IPS-18a (cell line): ENCODE measurements at regions not wholly inside any gene's neighbourhood (a gene's known extent, or its start where the extent isn't known, plus 50 kb on each side); places are given as distances from the start of the nearest gene placed in this dataset.

Experiments used
- H3K27ac ChIP-seq: one replicate; pipeline ENCODE4 v1.5.1; 2013; ENCODE audit warnings: low read length
- H3K27me3 ChIP-seq: one replicate; pipeline ENCODE4 v1.6.1; 2013; ENCODE audit warnings: mild to moderate bottlenecking, low read length; ENCODE audit not compliant: control insufficient read depth, insufficient read depth
- H3K36me3 ChIP-seq: one replicate; pipeline ENCODE4 v1.6.1; 2013; ENCODE audit warnings: low read depth, low read length; ENCODE audit not compliant: control insufficient read depth
- H3K4me1 ChIP-seq: one replicate; pipeline ENCODE4 v1.6.1; 2013; ENCODE audit warnings: low read depth, low read length; ENCODE audit not compliant: control insufficient read depth
- H3K4me3 ChIP-seq: one replicate; pipeline ENCODE4 v1.5.1; 2013; ENCODE audit warnings: low read length
- H3K9ac ChIP-seq: one replicate; pipeline ENCODE4 v1.6.1; 2013; ENCODE audit warnings: mild to moderate bottlenecking, low read length, moderate library complexity
- H3K9me3 ChIP-seq: one replicate; pipeline ENCODE4 v1.6.1; 2013; ENCODE audit warnings: low read depth, low read length; ENCODE audit not compliant: control insufficient read depth

DNA sequence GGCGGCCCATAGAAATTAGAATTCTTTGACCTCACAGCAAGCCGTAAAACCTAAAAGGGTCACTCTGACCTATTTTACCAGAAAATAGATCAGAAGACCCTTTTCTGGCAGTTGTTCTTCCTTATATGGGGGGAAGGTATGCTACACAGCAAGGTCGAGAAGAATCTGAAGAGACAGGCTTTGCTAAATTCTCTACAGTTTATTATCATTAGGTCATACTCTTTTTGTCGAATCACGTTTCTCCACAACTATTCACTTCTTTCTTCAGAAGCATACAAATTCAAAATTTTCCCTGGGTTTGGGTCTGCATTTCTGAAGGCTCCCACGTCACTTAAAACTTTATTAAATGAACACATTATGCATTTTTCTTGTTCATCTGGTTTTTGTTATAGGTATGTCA lies 229.5 kb upstream of the GRM7 start:
- Histone ChIP-seq H3K27me3 (no peaks in the 10 kb centered on the region), H3K4me3 (no peak overlapping the region), H3K36me3 (no peaks in the 10 kb centered on the region), H3K27ac (no peak overlapping the region), H3K4me1 (no peaks in the 10 kb centered on the region), H3K9me3 (no peaks in the 10 kb centered on the region), H3K9ac (no peak overlapping the region)

DNA sequence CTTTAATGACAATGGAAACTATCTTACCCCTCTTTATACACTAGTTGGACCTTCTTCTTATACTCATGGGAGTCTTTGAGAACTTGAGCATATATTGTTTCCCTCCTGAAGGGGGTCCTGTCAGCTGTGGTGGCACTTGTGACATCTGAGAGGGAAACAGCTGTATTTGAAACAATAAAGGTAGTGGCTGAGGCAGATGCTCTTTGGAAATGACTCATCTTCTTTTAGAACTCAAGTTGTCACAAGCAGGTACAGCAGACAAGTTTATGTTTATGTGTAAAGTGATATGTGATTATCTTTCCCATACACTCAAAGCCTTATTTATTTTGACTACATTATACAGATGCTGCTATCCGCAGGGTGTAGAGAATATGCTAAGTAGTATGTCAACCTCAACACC lies 220.0 kb upstream of the GRM7 start:
- Histone ChIP-seq H3K4me1 (no peaks in the 10 kb centered on the region), H3K27ac (no peak overlapping the region), H3K9me3 (no peaks in the 10 kb centered on the region), H3K36me3 (no peaks in the 10 kb centered on the region), H3K9ac (no peak overlapping the region), H3K4me3 (no peak overlapping the region), H3K27me3 (no peaks in the 10 kb centered on the region)

DNA sequence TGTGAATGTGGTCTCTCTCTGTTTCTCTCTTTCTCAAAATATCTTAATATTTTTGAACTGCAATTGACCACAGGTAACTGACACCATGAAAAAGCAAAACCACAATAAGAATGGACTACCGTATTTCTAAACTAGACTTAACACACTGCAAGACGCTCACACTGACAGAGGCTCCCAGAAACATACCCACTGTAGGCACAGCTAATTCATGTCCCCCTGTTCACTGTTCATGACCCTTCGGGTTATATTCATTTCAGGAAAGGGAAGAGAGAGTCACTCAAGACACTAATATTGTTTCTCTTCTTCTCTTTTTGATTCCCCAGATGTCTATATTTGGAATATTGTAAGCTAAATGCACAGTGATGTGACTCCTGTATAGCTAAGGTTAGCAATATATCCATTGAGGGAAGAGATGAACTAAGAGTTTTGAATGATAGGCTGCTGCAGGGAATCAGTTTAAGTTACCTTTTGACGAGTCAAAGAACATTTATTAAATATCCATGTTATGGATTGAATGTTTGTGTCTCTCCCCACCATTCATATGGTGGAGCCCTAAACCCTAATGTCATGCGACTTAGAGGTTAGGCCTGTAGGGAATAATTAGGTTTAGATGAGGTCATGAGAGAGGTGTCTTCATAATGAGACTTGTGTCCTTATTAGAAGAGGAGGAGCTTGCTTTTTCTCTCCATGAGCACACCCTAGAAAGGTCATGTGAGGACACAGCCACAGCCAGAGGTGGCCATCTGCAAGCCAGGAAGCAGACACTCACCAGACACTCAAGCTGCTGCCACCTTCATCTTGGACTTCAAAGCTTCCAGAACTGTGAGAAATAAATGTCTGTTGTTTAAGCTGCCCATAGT lies 216.6 kb upstream of the GRM7 start:
- Histone ChIP-seq H3K36me3 (no peaks in the 10 kb centered on the region), H3K27me3 (no peaks in the 10 kb centered on the region), H3K9me3 (no peaks in the 10 kb centered on the region), H3K4me3 (no peak overlapping the region), H3K4me1 (peaks cover 7% of the 10 kb centered on the region), H3K9ac (no peak overlapping the region), H3K27ac (no peak overlapping the region)

DNA sequence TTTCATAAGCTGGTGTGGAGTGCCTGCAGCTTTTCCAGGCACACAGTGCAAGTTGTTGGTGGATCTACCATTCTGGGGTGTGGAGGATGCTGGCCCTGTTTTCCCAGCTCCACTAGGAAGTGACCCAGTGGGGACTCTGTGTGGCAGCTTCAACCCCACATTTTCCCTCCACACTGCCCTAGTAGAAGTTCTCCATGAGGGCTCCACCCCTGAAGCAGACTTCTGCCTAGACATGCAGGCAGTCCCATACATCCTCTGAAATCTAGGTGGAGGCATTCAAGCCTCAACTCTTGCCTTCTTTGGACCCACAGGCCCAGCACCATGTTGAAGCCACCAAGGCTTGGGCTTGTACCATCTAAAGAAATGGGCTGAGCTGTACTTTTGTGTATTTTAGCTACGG lies 206.2 kb upstream of the GRM7 start:
- no peaks in the 10 kb centered on the region for H3K4me1 ChIP-seq
- no peak overlapping the region for H3K9ac ChIP-seq
- H3K4me3 ChIP-seq: no peak overlapping the region
- no peak overlapping the region for H3K27ac ChIP-seq
- H3K9me3 ChIP-seq: no peaks in the 10 kb centered on the region
- no peaks in the 10 kb centered on the region for H3K36me3 ChIP-seq
- no peaks in the 10 kb centered on the region for H3K27me3 ChIP-seq

DNA sequence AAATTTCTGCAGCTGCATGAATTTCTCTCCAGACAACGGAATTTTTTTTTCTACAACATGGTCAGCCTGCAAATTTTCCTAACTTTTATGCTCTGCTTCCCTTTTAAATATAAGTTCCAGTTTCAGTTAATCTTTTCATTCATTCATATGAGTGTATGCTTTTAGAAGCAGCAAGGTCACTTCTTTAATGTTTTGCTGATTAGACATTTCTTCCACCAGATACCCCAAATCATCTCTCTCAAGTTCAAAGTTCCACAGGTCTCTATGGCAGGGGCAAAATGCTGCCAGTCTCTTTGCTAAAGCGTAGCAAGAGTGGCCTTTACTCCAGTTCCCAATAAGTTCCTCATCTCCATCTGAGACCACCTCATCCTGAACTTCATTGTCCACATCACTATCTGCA lies 205.6 kb upstream of the GRM7 start:
- H3K4me1 ChIP-seq: no peaks in the 10 kb centered on the region
- no peak overlapping the region for H3K27ac ChIP-seq
- no peaks in the 10 kb centered on the region for H3K27me3 ChIP-seq
- H3K4me3 ChIP-seq: no peak overlapping the region
- no peaks in the 10 kb centered on the region for H3K9me3 ChIP-seq
- no peak overlapping the region for H3K9ac ChIP-seq
- H3K36me3 ChIP-seq: no peaks in the 10 kb centered on the region

DNA sequence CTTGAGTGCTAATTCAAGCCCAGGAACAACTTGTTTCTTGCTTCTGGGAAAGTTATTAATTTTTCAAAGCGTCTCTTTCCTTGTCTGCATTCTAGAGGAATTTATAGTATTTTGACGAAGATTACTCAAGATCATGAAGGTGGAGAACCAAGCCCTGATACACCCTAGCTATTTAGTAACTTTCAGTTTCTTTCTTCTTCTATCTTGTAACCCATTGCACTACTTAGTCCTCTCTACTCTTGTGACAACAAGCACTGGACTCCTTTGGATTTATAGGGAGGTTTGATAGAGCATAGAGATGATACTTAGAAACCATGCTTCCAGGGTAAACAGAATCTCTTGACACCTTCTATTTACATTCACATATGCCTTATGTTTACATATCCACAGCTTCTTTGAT lies 203.3 kb upstream of the GRM7 start:
- Histone ChIP-seq H3K9me3 (no peaks in the 10 kb centered on the region), H3K4me3 (no peak overlapping the region), H3K9ac (no peak overlapping the region), H3K4me1 (no peaks in the 10 kb centered on the region), H3K36me3 (no peaks in the 10 kb centered on the region), H3K27ac (no peak overlapping the region), H3K27me3 (no peaks in the 10 kb centered on the region)

DNA sequence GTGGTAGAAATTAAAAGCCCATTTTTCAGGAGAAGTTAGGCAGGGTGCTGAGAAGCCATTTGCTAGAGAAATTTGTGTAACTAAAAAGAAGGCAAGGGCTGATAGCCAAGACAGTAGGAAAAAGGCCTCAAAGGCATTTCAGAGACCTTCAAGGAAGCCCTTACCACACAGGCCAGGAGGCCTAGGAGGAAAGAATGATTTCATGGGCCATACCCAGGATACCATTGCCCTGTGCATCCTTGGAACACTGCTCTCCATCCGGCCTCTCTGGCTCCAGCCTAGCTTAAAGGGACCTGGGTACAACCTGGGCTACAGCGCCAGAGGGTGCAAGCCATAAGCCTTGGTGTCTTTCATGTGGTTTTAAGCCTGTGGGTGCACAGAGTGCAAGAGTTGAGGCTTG lies 193.6 kb upstream of the GRM7 start:
- H3K9me3 ChIP-seq: no peaks in the 10 kb centered on the region
- H3K9ac ChIP-seq: no peak overlapping the region
- no peaks in the 10 kb centered on the region for H3K4me1 ChIP-seq
- no peaks in the 10 kb centered on the region for H3K36me3 ChIP-seq
- H3K27ac ChIP-seq: no peak overlapping the region
- no peak overlapping the region for H3K4me3 ChIP-seq
- H3K27me3 ChIP-seq: no peaks in the 10 kb centered on the region

DNA sequence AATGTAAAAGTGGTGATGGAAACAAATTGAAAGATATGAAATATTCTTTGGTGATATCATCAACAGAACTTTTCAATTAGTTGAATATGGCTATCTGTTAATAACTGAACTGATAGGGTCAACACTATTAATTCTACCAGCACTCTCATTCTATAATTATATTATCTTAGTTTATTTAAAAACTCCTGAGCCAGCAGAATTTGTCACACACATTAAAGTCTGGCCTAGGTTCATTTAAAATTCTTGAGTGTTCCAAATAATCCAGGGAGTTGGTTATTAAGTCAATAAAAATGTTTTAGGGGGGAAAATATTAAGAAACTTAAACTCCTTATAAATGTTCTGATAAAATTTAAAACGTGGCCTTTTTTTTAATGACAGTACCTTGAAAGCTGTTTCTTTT lies 189.6 kb upstream of the GRM7 start:
- Histone ChIP-seq H3K9ac (no peak overlapping the region), H3K4me1 (no peaks in the 10 kb centered on the region), H3K9me3 (no peaks in the 10 kb centered on the region), H3K4me3 (no peak overlapping the region), H3K27me3 (no peaks in the 10 kb centered on the region), H3K27ac (no peak overlapping the region), H3K36me3 (no peaks in the 10 kb centered on the region)

DNA sequence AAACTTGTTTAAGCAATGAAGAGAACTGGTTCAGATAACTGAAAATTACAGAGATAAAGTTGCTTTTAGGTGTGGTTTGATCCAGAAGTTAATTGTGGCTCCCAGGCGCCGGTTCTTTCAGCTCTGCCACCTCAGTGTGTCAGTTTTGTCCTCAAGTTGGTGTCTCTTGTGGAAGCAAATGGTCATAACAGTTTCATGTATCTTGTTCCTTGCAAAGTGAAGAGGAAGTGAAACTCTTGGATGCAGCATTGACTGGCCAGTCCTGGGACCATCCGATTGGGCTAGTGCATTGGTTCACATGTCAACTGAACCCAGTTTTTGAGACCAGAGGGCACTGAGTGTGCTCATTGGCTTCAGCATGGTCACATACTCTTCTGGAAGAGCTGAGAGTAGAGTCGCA lies 181.4 kb upstream of the GRM7 start:
- Histone ChIP-seq H3K27ac (no peak overlapping the region), H3K9ac (no peak overlapping the region), H3K4me3 (no peak overlapping the region), H3K36me3 (no peaks in the 10 kb centered on the region), H3K9me3 (no peaks in the 10 kb centered on the region), H3K27me3 (no peaks in the 10 kb centered on the region), H3K4me1 (no peaks in the 10 kb centered on the region)

DNA sequence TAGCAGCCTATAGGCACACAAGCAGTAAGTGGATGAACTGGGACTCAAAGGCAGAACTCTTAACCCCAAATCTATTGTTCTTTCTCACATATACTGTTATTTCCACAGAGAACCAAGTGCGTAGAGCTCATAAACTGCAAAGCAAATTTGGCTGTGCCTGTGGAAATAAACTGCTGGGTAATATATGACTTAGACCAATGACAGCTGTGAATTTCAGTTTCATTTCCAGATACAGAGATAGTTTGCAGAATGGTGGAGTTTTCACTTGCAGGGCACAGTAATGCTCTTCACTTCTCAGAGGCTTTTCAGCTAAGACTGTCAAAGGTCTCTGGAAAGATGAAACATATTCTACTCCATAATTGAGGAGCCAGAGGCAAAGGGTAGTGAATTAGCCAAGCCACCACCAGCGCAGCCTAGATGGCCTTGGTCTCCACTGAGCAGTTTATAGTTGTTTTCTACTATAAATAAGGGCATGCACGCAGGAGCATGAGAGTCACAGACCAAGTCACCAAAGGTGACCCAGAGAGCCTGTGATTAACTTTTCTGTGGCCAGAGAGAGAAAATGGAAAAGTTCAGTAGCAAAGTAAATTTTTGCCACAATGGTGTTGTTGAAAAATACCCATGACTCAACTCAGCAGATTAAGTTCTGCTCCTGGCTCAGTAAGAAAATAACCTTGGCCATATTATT lies 180.7 kb upstream of the GRM7 start:
- Histone ChIP-seq H3K9me3 (no peaks in the 10 kb centered on the region), H3K9ac (no peak overlapping the region), H3K4me1 (no peaks in the 10 kb centered on the region), H3K27me3 (no peaks in the 10 kb centered on the region), H3K27ac (no peak overlapping the region), H3K36me3 (no peaks in the 10 kb centered on the region), H3K4me3 (no peak overlapping the region)

DNA sequence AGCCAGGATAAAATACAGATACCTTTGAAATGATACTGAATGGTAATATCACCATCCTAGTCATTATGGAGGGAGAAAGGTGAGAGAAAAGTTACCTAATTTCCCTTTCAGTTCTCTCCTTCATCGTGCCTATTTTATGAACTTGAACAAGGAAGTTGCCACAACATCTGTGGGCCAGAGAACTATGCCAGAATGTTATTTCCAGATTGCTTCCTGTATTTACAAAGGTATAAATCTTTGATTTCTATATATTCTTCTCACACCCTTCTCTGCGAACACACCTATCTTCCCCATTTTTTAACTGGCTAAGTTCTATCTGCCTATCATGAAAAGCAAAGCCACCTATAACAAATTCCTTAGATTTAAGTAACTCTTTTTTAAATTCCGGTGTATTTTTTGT lies 163.6 kb upstream of the GRM7 start:
- no peaks in the 10 kb centered on the region for H3K27me3 ChIP-seq
- no peaks in the 10 kb centered on the region for H3K4me1 ChIP-seq
- no peak overlapping the region for H3K9ac ChIP-seq
- no peak overlapping the region for H3K4me3 ChIP-seq
- no peak overlapping the region for H3K27ac ChIP-seq
- no peaks in the 10 kb centered on the region for H3K9me3 ChIP-seq
- H3K36me3 ChIP-seq: no peaks in the 10 kb centered on the region

DNA sequence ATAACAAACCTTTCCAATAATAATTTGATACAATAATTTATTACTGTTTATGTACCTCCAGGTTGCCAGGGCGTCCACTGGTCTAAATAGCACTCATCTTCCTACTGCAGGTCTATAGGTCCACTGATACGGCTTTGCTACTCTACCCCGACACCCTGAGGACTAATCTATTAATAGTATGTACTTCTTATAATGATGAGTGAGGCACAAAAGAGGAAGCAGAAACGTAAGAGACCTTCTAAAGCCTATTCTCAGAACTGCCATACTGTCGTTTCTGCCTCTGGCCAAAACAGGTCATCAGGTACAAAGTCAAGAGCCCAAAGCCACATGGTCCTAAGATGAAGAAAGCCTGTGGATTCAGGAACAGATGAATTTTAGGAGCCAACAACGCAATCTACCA lies 163.2 kb upstream of the GRM7 start:
- no peak overlapping the region for H3K9ac ChIP-seq
- no peaks in the 10 kb centered on the region for H3K36me3 ChIP-seq
- H3K27ac ChIP-seq: no peak overlapping the region
- H3K4me1 ChIP-seq: no peaks in the 10 kb centered on the region
- H3K4me3 ChIP-seq: no peak overlapping the region
- no peaks in the 10 kb centered on the region for H3K9me3 ChIP-seq
- H3K27me3 ChIP-seq: no peaks in the 10 kb centered on the region
